ENCODE measurements at regions not wholly inside any gene's neighbourhood (a gene's known extent, or its start where the extent isn't known, plus 50 kb on each side); places are given as distances from the start of the nearest gene placed in this dataset.

DNA sequence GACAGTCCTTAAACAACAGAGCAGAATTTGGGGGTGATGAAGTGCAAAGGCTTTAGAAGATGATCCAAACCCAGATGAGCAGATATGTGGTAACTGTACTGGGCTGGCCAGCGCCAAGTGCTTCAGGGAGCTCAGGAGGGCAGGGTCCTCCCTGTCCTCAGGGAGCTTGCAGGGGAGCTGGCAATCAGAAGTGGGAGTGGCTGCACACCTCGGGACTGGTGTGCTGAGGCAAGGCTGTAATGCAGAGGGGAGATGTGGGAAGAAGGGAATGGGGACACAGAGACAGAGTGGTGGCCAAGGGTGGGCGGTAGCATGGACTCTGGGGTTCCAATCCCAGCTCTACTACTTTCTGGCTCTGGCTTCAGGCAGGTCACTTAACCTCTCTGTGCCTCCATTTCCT, 235.6 kb upstream of the NCAM1 start:
- Histone ChIP-seq H3K4me3 (IDR thresholded peaks at IDR 0.05; ENCODE audit: insufficient read depth, low read depth, low read length) (no peak overlapping the region), H3K4me2 (no peak overlapping the region), H3K27ac (no peak overlapping the region), H4K20me1 (ENCODE audit: insufficient read depth) (no peaks in the 10 kb centered on the region), H3K36me3 (ENCODE audit: insufficient read depth) (no peaks in the 10 kb centered on the region), H2AFZ (ENCODE audit: low read depth) (no peak overlapping the region), H3K27me3 (ENCODE audit: insufficient read depth, low read depth) (no peaks in the 10 kb centered on the region), H3K79me2 (ENCODE audit: insufficient read depth, low read depth) (no peaks in the 10 kb centered on the region), H3K9ac (no peak overlapping the region), H3K4me1 (ENCODE audit: low read depth, poor library complexity, severe bottlenecking) (no peaks in the 10 kb centered on the region)
- TF ChIP-seq, protein P1, sequence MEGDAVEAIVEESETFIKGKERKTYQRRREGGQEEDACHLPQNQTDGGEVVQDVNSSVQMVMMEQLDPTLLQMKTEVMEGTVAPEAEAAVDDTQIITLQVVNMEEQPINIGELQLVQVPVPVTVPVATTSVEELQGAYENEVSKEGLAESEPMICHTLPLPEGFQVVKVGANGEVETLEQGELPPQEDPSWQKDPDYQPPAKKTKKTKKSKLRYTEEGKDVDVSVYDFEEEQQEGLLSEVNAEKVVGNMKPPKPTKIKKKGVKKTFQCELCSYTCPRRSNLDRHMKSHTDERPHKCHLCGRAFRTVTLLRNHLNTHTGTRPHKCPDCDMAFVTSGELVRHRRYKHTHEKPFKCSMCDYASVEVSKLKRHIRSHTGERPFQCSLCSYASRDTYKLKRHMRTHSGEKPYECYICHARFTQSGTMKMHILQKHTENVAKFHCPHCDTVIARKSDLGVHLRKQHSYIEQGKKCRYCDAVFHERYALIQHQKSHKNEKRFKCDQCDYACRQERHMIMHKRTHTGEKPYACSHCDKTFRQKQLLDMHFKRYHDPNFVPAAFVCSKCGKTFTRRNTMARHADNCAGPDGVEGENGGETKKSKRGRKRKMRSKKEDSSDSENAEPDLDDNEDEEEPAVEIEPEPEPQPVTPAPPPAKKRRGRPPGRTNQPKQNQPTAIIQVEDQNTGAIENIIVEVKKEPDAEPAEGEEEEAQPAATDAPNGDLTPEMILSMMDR (conservative IDR thresholded peaks at IDR 0.05; ENCODE audit: low read depth, low read length) = no peak

DNA sequence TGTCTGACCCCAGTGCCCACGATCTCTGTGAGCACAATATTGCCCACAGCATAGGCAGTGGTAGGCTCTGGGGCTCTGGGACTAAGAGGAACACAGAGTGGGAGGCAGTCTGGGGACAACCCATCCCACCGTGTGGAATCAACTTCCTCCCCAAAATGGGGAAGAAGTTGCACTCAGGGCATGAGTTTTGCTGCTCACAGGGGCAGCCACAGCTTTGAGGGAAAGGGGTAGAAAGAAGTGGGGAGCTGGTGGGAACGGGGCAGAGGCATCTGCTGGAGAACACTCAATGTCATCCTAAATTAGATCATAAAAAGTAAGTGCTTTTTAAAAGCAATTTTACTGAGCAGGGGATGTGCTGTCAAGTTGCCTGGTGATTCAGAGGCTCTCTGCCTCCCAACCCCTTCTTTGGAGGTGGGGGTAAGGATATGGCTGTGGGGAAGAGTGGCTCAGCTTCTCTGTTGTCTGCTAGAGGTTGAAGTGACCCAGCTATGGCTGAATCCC, 233.8 kb upstream of the NCAM1 start:
- Histone ChIP-seq H3K27ac (no peak overlapping the region), H2AFZ (ENCODE audit: low read depth) (no peak overlapping the region), H3K4me3 (IDR thresholded peaks at IDR 0.05; ENCODE audit: insufficient read depth, low read depth, low read length) (no peak overlapping the region), H3K79me2 (ENCODE audit: insufficient read depth, low read depth) (no peaks in the 10 kb centered on the region), H3K27me3 (ENCODE audit: insufficient read depth, low read depth) (no peaks in the 10 kb centered on the region), H3K4me2 (no peak overlapping the region), H3K9ac (no peak overlapping the region), H3K4me1 (ENCODE audit: low read depth, poor library complexity, severe bottlenecking) (no peaks in the 10 kb centered on the region), H4K20me1 (ENCODE audit: insufficient read depth) (no peaks in the 10 kb centered on the region), H3K36me3 (ENCODE audit: insufficient read depth) (no peaks in the 10 kb centered on the region)
- TF ChIP-seq, protein P1 (conservative IDR thresholded peaks at IDR 0.05; ENCODE audit: low read depth, low read length) = no peak

DNA sequence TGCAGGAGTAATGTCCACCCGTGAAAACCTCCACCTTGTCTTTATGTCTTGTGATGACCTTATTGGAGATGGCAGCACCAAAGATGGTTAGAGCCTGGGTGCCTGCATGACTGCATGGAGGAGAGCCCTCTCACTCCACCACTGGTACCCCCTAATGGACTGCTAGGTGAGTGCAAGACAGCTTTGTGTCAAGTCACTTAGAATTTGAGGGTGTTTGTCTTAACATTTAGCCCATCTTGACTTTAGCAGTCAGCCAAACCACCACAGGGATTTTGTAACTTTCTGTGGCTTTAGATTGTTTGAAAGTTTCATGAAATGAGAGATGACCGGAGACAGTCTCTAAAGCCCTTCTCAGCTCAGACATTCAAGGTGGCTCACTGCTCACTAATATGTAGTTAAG, 232.9 kb upstream of the NCAM1 start:
- no peak overlapping the region for H3K9ac ChIP-seq
- H3K4me1 ChIP-seq (ENCODE audit: low read depth, poor library complexity, severe bottlenecking) = no peaks in the 10 kb centered on the region
- H3K4me3 ChIP-seq (IDR thresholded peaks at IDR 0.05; ENCODE audit: insufficient read depth, low read depth, low read length) = no peak overlapping the region
- no peak overlapping the region for H2AFZ ChIP-seq (ENCODE audit: low read depth)
- no peak overlapping the region for H3K4me2 ChIP-seq
- no peaks in the 10 kb centered on the region for H3K27me3 ChIP-seq (ENCODE audit: insufficient read depth, low read depth)
- H3K36me3 ChIP-seq (ENCODE audit: insufficient read depth) = no peaks in the 10 kb centered on the region
- TF ChIP-seq, protein P1 (conservative IDR thresholded peaks at IDR 0.05; ENCODE audit: low read depth, low read length) = no peak
- H3K79me2 ChIP-seq (ENCODE audit: insufficient read depth, low read depth) = no peaks in the 10 kb centered on the region
- no peaks in the 10 kb centered on the region for H4K20me1 ChIP-seq (ENCODE audit: insufficient read depth)
- no peak overlapping the region for H3K27ac ChIP-seq

DNA sequence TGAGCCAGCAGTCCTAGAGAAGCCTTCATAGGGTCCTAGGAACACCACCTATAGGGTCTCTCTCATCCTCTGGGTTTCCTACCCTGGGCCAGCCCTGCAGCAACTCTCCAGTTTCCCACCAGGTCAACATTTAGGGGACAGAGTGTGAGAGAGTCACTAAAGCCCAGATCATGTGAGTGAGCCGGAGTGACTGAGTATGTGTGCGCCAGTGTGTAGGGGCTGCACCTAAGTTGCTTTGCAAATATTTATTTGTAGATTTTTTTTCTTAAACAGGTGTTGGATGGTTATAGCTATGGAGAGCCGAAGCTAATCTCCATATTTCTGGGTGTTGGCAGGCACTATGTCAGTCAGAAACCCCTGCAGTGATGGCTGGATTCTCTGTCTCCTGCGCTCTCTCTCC, 232.5 kb upstream of the NCAM1 start:
- H3K9ac ChIP-seq = no peak overlapping the region
- H3K4me2 ChIP-seq = no peak overlapping the region
- H3K4me3 ChIP-seq (IDR thresholded peaks at IDR 0.05; ENCODE audit: insufficient read depth, low read depth, low read length) = no peak overlapping the region
- no peak overlapping the region for H2AFZ ChIP-seq (ENCODE audit: low read depth)
- TF ChIP-seq, protein P1 (conservative IDR thresholded peaks at IDR 0.05; ENCODE audit: low read depth, low read length) = no peak
- H3K4me1 ChIP-seq (ENCODE audit: low read depth, poor library complexity, severe bottlenecking) = no peaks in the 10 kb centered on the region
- no peak overlapping the region for H3K27ac ChIP-seq
- H3K79me2 ChIP-seq (ENCODE audit: insufficient read depth, low read depth) = no peaks in the 10 kb centered on the region
- no peaks in the 10 kb centered on the region for H3K36me3 ChIP-seq (ENCODE audit: insufficient read depth)
- H3K27me3 ChIP-seq (ENCODE audit: insufficient read depth, low read depth) = no peaks in the 10 kb centered on the region
- H4K20me1 ChIP-seq (ENCODE audit: insufficient read depth) = no peaks in the 10 kb centered on the region
